GM12875 (cell line): ENCODE measurements at regions not wholly inside any gene's neighbourhood (a gene's known extent, or its start where the extent isn't known, plus 50 kb on each side); places are given as distances from the start of the nearest gene placed in this dataset.

Experiments used
- H3K4me3 ChIP-seq: one replicate; pipeline ENCODE4 v1.5.1; 2011; ENCODE audit warnings: low read depth, low read length, control low read depth
- TF ChIP-seq, protein P1 (sequence below): IDR thresholded peaks from 2 replicates; pipeline ENCODE4 v1.5.1; 2011; ENCODE audit warnings: low read depth, mild to moderate bottlenecking, control low read depth, inconsistent platforms, low read length, moderate library complexity, borderline replicate concordance; ENCODE audit not compliant: insufficient read depth

DNA sequence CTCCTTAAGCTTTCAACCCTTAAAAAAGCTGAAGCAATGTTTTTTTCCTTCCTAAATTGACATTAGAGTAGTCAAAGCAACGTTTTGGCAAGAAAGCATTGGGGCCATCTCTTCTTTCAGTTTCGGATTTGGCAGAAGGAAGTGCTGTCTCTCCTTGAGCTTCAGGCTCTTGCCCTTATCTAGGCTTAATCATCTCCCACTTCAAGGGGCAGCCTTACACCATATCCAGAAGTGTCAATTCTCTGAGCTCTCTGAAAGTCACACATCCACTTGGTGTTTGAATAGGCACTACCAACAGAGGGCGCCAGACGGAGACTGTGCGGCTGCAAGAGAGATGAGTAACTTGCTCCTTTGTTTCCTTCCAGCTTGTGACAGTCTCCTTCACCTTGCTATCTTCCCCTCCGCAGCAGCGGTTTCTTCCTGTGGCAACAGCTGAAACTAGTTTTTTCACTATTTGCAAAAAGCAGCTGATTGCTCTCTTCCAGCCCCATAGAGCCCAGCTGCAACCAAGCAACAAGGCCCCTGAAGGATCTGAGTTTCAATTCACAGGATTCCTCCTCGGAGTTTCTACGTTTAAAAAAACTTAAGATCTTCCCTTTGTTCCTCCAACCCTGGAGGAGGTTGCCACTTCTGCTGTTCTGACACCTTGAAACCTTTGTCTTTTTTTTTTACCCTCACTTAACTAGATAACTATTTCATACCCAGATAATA lies 147.0 kb upstream of the SLCO3A1 start:
- TF ChIP-seq, protein P1, sequence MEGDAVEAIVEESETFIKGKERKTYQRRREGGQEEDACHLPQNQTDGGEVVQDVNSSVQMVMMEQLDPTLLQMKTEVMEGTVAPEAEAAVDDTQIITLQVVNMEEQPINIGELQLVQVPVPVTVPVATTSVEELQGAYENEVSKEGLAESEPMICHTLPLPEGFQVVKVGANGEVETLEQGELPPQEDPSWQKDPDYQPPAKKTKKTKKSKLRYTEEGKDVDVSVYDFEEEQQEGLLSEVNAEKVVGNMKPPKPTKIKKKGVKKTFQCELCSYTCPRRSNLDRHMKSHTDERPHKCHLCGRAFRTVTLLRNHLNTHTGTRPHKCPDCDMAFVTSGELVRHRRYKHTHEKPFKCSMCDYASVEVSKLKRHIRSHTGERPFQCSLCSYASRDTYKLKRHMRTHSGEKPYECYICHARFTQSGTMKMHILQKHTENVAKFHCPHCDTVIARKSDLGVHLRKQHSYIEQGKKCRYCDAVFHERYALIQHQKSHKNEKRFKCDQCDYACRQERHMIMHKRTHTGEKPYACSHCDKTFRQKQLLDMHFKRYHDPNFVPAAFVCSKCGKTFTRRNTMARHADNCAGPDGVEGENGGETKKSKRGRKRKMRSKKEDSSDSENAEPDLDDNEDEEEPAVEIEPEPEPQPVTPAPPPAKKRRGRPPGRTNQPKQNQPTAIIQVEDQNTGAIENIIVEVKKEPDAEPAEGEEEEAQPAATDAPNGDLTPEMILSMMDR, result peak; percentile 79
- H3K4me3 ChIP-seq, result no peak overlapping the region

DNA sequence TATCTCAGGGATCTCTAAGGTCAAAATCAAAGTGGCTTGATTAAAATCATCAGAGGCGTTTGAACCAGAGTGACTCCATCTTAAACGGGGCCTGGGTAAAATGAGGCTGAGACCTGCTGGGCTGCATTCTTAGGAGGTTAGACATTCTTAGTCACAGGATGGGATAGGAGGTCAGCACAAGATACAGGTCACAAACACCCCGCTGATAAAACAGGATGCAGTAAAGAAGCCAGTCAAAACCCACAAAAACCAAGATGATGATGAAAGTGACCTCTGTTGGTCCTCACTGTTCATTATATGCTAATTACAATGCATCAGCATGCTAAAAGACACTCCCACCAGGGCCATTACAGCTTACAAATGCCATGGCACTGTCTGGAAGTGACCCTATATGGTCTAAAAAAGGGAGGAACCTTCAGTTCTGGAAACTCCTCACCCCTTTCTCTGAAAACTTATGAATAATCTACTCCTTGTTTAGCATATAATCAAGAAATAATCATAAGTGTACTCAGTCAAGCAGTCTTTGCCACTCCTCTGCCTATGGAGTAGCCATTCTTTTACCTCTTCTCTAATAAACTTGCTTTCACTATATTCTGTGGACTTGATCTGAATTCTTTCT lies 143.3 kb upstream of the SLCO3A1 start:
- no peak overlapping the region for H3K4me3 ChIP-seq
- TF ChIP-seq, protein P1, result no peak

DNA sequence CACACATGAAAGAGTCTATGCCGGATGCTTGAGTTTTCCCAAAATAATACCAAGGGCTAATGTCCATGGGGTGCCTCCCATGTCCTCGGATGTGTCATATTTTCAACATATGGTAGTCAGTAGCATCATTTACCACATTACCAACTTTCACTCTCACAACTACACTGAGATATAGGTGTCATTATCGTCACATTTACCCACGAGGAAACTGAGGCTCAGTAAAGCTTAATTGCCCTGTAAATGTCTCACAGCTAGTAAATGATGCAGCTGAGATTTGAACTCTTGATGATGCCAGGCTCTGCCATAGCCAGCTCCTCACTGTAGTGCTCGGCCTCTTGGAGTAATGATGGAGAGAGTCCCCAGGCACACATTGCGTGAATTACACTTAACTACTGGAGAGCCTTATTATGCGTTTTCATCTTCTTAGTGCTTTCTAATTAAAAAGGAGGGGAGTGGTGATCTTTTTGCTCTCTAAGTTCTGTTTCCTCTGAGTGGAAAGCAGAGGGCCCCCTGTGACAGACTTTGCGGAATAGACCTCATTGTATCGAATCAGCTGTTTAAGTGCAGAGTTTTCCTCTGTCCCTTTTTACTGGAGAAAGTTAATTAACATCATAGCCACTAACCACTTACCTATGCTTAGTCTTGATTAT lies 142.0 kb upstream of the SLCO3A1 start:
- H3K4me3 ChIP-seq, result no peak overlapping the region
- TF ChIP-seq, protein P1, result no peak

DNA sequence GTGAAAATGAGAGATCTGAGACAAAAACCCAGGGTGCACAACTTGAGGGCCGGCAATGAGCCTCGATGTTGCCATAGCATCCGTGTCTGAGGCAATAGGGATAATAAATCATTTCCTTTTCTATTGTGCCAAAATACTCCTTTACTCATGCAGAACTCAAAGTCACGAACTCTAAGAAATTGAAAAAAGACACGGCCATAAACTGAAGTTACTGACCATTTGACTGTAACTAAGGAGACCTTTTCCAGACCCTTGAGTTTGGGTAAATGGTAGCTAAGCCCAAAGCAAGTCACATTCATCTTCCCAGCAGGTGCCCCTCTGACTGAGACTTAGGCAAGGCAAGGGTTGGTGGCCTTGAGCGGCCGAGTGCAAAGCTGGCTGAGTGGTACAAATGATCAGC lies 141.2 kb upstream of the SLCO3A1 start:
- TF ChIP-seq, protein P1, result no peak
- no peak overlapping the region for H3K4me3 ChIP-seq

DNA sequence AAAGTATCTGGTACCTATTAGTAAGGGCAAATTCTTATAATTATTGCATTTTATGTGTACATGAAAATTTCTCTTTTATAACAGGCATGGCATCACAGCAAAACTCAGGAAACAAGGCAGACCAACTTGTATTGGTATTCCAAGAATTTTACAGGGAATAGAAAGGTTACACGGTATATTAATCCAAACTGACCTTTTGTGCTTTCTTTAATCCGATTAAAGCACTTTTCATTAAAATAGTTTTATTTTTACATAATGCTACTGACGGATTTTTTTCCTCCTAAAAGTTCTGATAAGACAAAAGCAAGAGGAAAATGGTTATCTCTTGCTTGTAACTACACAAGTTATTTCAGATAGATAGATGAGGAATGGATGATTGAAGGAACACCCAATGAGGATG lies 137.0 kb upstream of the SLCO3A1 start:
- TF ChIP-seq, protein P1, result no peak
- no peak overlapping the region for H3K4me3 ChIP-seq

DNA sequence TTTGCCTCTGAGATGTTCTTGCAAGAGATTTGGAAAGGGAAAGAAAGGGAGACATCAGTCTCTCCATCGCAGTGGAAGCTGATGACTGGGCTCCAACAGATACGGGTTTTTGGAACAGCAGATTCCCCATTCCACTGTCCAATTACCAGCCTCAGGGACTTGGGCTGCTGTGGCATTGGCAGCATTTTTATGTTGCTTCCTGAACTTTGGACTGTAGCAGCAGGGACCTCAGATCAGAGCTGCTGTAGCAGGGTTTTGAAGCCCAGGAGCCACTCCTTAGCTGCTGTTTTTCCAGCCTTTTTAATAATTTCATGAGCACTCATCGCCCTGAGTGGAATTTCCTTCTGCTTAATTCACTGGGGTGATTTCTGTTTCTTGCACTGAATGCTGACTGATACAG lies 135.7 kb upstream of the SLCO3A1 start:
- no peak overlapping the region for H3K4me3 ChIP-seq
- TF ChIP-seq, protein P1, result no peak

DNA sequence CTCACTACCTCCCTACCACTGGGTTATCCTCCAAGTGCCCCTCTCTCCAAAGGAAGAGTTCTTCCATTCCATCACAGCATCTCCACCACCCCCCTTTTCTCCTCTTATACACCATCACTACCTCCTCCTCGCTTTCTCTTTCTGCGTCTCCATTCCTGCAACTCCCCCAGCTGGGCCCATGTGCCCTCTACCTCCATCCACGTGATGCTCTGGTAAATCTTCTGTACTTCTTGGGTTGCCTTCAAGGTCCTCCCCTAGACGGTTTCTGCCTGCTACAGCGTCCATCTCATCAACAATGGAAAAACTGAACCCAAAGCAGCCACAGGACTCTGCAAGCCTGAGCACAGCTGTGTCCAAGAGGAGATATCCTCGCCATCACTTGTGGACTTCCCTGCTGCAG lies 129.5 kb upstream of the SLCO3A1 start:
- no peak overlapping the region for H3K4me3 ChIP-seq
- TF ChIP-seq, protein P1, result no peak
